ENCODE measurements at regions not wholly inside any gene's neighbourhood (a gene's known extent, or its start where the extent isn't known, plus 50 kb on each side); places are given as distances from the start of the nearest gene placed in this dataset.
A peak's percentile ranks its signal among the peaks of the same experiment; 100 is the strongest.

- intact Hi-C loops (cut with DNase I): no loop called here
- WGBS: 78% methylated on average over 4 of the region's 4 CpGs
Measured at GRCh38 chr4:4808086-4808485, 51.4 kb upstream of the MSX1 start.

GRCh38 chr4:4805887-4806286 is 53.6 kb upstream of the MSX1 start:
- intact Hi-C loops (cut with DNase I): no loop called here

More at GRCh38 chr4:4808086-4808485, 51.4 kb upstream of the MSX1 start:
- no peaks in the 10 kb centered on the region for H3K27me3 ChIP-seq (ENCODE audit: control insufficient read depth, insufficient read depth)
- ATAC-seq (no peak), DNase-seq (no peak)
- no peaks in the 10 kb centered on the region for H3K4me1 ChIP-seq (ENCODE audit: control insufficient read depth, insufficient read depth, low read length)
- H3K4me3 ChIP-seq (ENCODE audit: low read length): no peak overlapping the region
- no peak overlapping the region for H3K27ac ChIP-seq (ENCODE audit: low read length)
- no peaks in the 10 kb centered on the region for H3K9me3 ChIP-seq (ENCODE audit: control insufficient read depth, low read length)

GRCh38 chr4:4803912-4804296 is 55.6 kb upstream of the MSX1 start:
- intact Hi-C loops (cut with DNase I): no loop called here
- no peak overlapping the region for H3K27ac ChIP-seq (ENCODE audit: low read length)
- H3K9me3 ChIP-seq (ENCODE audit: control insufficient read depth, low read length): no peaks in the 10 kb centered on the region
- no peak overlapping the region for H3K4me3 ChIP-seq (ENCODE audit: low read length)
- no peaks in the 10 kb centered on the region for H3K27me3 ChIP-seq (ENCODE audit: control insufficient read depth, insufficient read depth)
- DNase-seq (no peak), ATAC-seq (no peak)
- 90% methylated on average over 2 of the region's 2 CpGs for WGBS
- H3K4me1 ChIP-seq (ENCODE audit: control insufficient read depth, insufficient read depth, low read length): no peaks in the 10 kb centered on the region

More at GRCh38 chr4:4805887-4806286, 53.6 kb upstream of the MSX1 start:
- Histone ChIP-seq H3K9me3 (ENCODE audit: control insufficient read depth, low read length) (no peaks in the 10 kb centered on the region), H3K4me3 (ENCODE audit: low read length) (no peak overlapping the region), H3K4me1 (ENCODE audit: control insufficient read depth, insufficient read depth, low read length) (no peaks in the 10 kb centered on the region), H3K27me3 (ENCODE audit: control insufficient read depth, insufficient read depth) (no peaks in the 10 kb centered on the region), H3K27ac (ENCODE audit: low read length) (no peak overlapping the region)
- 70% methylated on average over 8 of the region's 8 CpGs for WGBS
- DNase-seq (no peak), ATAC-seq (no peak)

DNA sequence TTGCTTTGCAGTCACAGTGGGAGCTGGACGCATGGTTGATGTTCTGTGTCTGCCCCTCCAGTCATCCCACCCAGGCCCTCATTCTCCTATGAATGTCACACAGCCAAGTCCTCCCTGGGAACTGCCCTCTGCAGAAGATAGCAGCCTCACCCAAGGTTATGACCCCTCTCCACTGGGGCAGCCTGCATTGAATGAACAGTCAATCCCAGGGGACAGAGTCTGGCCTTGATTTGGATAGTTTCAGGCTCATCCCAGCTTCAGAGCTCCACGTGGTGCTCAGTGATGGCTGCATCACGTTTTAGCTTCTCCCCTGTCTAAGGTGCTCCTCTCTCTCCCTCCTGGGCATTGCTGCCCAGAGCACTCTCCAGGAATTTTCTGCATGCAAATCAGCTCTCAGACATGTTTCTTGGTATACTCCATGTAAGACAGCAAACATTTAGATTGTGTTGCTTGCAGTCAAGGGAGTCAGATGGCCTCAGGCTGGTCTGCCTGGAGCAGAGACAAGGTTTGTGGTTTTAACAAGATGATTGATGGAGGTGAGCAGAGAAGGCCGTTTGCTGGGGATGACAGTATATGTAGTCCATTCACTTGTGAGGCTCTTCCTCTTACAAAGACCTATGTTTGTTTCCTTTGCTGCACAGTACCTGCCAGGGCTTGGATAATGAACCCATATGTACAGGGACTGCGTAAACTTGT is 56.1 kb upstream of the MSX1 start:
- ATAC-seq: no peak
- intact Hi-C loops (cut with DNase I): no loop called here
- 56% methylated on average over 5 of the region's 5 CpGs for WGBS

DNA sequence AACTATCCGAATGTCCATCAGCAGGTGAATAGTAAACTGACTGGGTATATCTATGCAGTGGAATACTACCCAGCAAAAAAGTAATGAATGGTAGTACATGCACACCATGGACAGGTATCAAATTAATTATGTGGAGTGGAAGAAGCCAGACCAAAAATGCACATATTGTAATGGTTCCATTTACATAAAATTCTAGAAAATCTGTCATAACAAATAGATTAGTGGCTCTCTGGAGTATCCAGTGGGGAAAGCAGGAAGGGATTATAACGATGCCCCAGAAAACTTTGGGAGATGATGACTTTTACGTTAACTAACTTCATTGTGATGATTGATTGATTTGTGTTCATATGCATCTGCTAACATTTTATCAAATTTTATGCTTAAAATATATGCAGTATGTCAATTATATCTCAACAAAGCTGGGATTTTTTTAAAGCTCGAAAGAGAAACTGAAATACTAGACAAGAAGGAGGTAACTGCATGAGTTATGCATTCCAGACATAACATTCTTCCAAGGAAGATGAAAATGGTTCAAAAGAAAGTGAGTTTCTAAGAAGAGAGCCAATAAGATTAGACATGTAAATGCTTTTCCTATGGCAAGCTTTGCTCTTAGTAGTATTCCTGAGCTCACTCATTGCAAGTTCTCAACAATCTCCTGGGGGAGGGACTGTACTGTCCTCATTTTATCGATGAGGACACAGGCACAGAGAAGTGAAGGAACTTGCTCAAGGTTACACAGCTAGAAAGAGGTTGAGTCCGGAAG is 58.6 kb upstream of the MSX1 start:
- Histone ChIP-seq H3K4me1 (ENCODE audit: control insufficient read depth, insufficient read depth, low read length) (no peaks in the 10 kb centered on the region), H3K4me3 (ENCODE audit: low read length) (no peak overlapping the region), H3K27me3 (ENCODE audit: control insufficient read depth, insufficient read depth) (no peaks in the 10 kb centered on the region), H3K9me3 (ENCODE audit: control insufficient read depth, low read length) (no peaks in the 10 kb centered on the region), H3K27ac (ENCODE audit: low read length) (no peak overlapping the region)
- 73% methylated on average over 6 of the region's 6 CpGs for WGBS
- intact Hi-C loops (cut with DNase I): no loop called here
- no peak for ATAC-seq
- DNase-seq: no peak

More for the DNA sequence above, 56.1 kb upstream of the MSX1 start:
- no peak for DNase-seq
- no peaks in the 10 kb centered on the region for H3K4me1 ChIP-seq (ENCODE audit: control insufficient read depth, insufficient read depth, low read length)
- no peaks in the 10 kb centered on the region for H3K9me3 ChIP-seq (ENCODE audit: control insufficient read depth, low read length)
- H3K4me3 ChIP-seq (ENCODE audit: low read length): no peak overlapping the region
- H3K27me3 ChIP-seq (ENCODE audit: control insufficient read depth, insufficient read depth): no peaks in the 10 kb centered on the region
- no peak overlapping the region for H3K27ac ChIP-seq (ENCODE audit: low read length)

DNA sequence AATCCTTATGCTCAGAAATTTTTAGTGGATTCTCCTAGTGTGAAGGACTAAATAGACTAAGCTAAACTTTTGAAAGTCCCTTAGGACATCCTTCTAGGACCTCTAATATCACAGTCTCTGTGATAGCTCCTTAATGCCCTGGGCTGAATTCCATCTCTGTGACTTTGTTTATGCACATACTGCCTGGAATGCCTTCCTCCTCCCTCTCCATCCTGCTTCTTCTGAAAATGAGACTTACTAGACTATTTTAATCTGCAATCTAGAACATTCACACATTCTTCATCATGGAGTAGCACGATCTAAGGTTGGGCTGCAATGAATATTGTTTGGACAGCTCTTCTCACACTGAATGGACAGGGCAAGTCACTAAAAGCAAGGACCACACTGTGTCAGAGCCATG is 65.0 kb upstream of the MSX1 start:
- H3K27ac ChIP-seq (ENCODE audit: low read length): no peak overlapping the region
- DNase-seq (no peak), ATAC-seq (no peak)
- no peaks in the 10 kb centered on the region for H3K4me1 ChIP-seq (ENCODE audit: control insufficient read depth, insufficient read depth, low read length)
- no peaks in the 10 kb centered on the region for H3K27me3 ChIP-seq (ENCODE audit: control insufficient read depth, insufficient read depth)
- intact Hi-C loops (cut with DNase I): no loop called here
- H3K4me3 ChIP-seq (ENCODE audit: low read length): no peak overlapping the region
- WGBS: 48% methylated on average over 1 of the region's 1 CpG
- H3K9me3 ChIP-seq (ENCODE audit: control insufficient read depth, low read length): no peaks in the 10 kb centered on the region

DNA sequence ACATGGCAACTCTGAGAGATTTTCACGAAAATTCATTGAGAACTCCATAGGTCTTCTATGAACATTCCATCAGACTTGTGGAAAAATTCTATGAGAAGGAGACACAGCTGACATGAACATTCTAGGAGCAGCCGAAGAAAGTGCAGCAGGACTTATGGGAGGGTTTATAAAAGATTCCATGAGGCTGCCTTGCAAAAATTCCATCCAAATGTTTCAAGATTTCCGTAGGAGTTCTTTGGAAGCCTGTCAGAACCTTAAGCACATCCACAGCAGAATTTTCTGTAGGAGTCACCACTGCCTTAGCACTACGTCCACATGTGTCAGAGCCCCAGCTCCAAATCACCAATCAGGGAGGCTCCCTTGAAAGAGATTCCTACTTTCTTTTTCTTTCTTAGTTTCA is 67.0 kb upstream of the MSX1 start:
- H3K27ac ChIP-seq (ENCODE audit: low read length): no peak overlapping the region
- 57% methylated on average over 4 of the region's 4 CpGs for WGBS
- ATAC-seq: no peak
- no peaks in the 10 kb centered on the region for H3K9me3 ChIP-seq (ENCODE audit: control insufficient read depth, low read length)
- H3K4me3 ChIP-seq (ENCODE audit: low read length): no peak overlapping the region
- no peak for DNase-seq
- no peaks in the 10 kb centered on the region for H3K4me1 ChIP-seq (ENCODE audit: control insufficient read depth, insufficient read depth, low read length)
- intact Hi-C loops (cut with DNase I): no loop called here
- H3K27me3 ChIP-seq (ENCODE audit: control insufficient read depth, insufficient read depth): no peaks in the 10 kb centered on the region

DNA sequence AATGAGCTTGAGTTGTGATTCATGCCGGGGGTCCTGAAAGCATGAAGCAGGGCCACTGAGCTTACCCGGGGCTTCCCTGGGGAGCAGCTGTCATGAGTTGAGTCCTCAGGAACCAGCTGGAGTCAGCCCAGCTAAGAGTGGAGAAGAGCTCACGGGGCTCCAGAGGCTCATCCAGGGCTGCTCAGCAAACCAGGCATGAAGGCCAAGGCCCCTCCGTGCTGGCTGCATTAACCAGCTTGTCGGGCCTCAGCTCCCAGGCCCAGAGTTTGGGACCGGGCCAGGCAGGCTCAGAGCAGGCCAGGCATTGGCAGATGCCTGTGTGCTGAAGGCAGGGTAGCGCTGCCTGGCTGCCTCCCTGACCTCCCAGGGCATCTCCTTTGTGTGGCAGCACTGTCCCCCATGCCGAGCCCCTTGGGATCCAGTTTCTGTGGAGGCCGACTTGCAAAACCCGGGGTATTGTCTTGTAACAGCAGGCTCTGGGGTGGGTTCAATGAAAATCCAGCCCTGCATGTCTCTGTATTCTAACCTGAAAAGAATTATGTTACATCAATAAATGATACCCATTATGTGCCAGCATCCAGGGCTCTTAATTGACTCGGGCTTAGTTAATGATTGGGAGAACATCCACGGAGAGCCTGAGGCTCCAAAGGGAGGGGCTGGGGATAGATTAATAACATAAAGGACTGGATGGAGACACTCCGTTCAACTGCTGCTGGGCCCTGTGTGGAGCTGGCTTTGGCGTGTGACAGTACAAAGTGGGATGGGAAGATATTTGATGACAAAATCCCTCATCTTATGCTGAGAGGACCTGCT is 68.0 kb upstream of the MSX1 start:
- intact Hi-C loops (cut with DNase I): no loop called here
- Histone ChIP-seq H3K9me3 (ENCODE audit: control insufficient read depth, low read length) (no peaks in the 10 kb centered on the region), H3K4me1 (ENCODE audit: control insufficient read depth, insufficient read depth, low read length) (no peaks in the 10 kb centered on the region), H3K27me3 (ENCODE audit: control insufficient read depth, insufficient read depth) (no peaks in the 10 kb centered on the region), H3K27ac (ENCODE audit: low read length) (no peak overlapping the region), H3K4me3 (ENCODE audit: low read length) (no peak overlapping the region)
- peak in 1 of 2 donors; percentile 25 for ATAC-seq
- WGBS: 51% methylated on average over 14 of the region's 14 CpGs
- DNase-seq: peak in 1 of 3 donors; percentile 46

DNA sequence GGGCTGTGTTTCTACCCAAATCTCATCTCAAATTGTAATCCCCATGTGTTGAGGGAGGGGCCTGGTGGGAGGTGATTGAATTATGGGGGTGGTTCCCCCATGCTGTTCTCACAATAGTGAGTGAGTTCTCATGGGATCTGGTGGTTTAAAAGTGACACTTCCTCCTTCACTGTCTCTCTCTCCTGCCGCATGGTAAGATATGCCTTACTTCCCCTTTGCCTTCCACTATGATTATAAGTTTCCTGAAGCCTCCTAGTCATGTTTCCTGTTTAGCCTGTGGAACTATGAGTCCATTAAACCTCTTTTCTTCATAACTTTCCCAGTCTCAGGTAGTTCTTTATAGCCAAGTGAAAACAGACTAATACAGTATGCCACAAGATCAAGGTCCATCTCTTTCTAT is 70.0 kb upstream of the MSX1 start:
- Histone ChIP-seq H3K4me3 (ENCODE audit: low read length) (no peak overlapping the region), H3K27me3 (ENCODE audit: control insufficient read depth, insufficient read depth) (no peaks in the 10 kb centered on the region), H3K27ac (ENCODE audit: low read length) (no peak overlapping the region), H3K9me3 (ENCODE audit: control insufficient read depth, low read length) (no peaks in the 10 kb centered on the region), H3K4me1 (ENCODE audit: control insufficient read depth, insufficient read depth, low read length) (no peaks in the 10 kb centered on the region)
- no peak for ATAC-seq
- intact Hi-C loops (cut with DNase I): no loop called here
- no peak for DNase-seq
- 66% methylated on average over 1 of the region's 1 CpG for WGBS

GRCh38 chr4:4788573-4788972 is 70.9 kb upstream of the MSX1 start:
- Histone ChIP-seq H3K27me3 (ENCODE audit: control insufficient read depth, insufficient read depth) (no peaks in the 10 kb centered on the region), H3K9me3 (ENCODE audit: control insufficient read depth, low read length) (no peaks in the 10 kb centered on the region), H3K4me3 (ENCODE audit: low read length) (no peak overlapping the region), H3K4me1 (ENCODE audit: control insufficient read depth, insufficient read depth, low read length) (no peaks in the 10 kb centered on the region), H3K27ac (ENCODE audit: low read length) (no peak overlapping the region)
- DNase-seq (no peak), ATAC-seq (no peak)
- intact Hi-C loops (cut with DNase I): no loop called here

GRCh38 chr4:4787421-4787820 is 72.0 kb upstream of the MSX1 start:
- intact Hi-C loops (cut with DNase I): no loop called here
- 80% methylated on average over 3 of the region's 3 CpGs for WGBS
- ATAC-seq (no peak), DNase-seq (no peak)
- no peak overlapping the region for H3K27ac ChIP-seq (ENCODE audit: low read length)
- H3K27me3 ChIP-seq (ENCODE audit: control insufficient read depth, insufficient read depth): no peaks in the 10 kb centered on the region
- H3K4me3 ChIP-seq (ENCODE audit: low read length): no peak overlapping the region
- H3K4me1 ChIP-seq (ENCODE audit: control insufficient read depth, insufficient read depth, low read length): no peaks in the 10 kb centered on the region
- no peaks in the 10 kb centered on the region for H3K9me3 ChIP-seq (ENCODE audit: control insufficient read depth, low read length)

All from right cardiac atrium (tissue), 5 donors.